ENCODE measurements at regions not wholly inside any gene's neighbourhood (a gene's known extent, or its start where the extent isn't known, plus 50 kb on each side); places are given as distances from the start of the nearest gene placed in this dataset.

DNA sequence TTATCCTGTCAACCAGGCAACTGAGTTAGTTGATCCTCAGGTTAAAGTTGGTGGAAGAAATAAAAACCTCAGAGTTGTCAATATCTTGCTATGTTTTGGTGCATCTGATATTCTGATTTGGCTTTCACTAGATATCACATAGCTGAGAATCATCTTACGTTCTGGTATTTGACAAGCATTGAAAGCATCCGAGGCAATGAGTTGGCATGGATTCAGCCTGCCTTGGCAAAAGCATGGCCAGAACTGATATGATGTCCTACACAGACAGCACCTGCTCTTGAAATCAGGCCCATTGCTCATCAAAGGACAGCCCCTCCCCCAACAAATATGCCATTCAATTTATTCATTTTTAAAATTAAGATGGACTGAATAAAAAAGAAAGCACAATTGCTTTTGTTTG lies 320.7 kb upstream of the ATP2B1 start:
- 33 to 47% methylated on average over 2 of the region's 2 CpGs for WGBS, 2 donors
- intact Hi-C loops (cut with DNase I), result no loop called here
- DNase-seq, result no peak
- TF ChIP-seq POLR2A (IDR thresholded peaks at IDR 0.05) (no peak), CTCF (IDR thresholded peaks at IDR 0.05) (no peak)
- Histone ChIP-seq H3K27ac (no peak overlapping the region), H3K4me3 (no peak overlapping the region), H3K27me3 (no peaks in the 10 kb centered on the region), H3K36me3 (replicated peaks in 1 of 2; ENCODE audit: insufficient read depth in 1 of 2, low read depth in 2 of 2) (no peaks in the 10 kb centered on the region), H3K9me3 (no peaks in the 10 kb centered on the region), H3K4me1 (no peaks in the 10 kb centered on the region)
- ATAC-seq, result no peak

- H3K9me3 ChIP-seq, result no peaks in the 10 kb centered on the region
- no peaks in the 10 kb centered on the region for H3K36me3 ChIP-seq (replicated peaks in 1 of 2; ENCODE audit: insufficient read depth in 1 of 2, low read depth in 2 of 2)
- no peak overlapping the region for H3K4me3 ChIP-seq
- intact Hi-C loops (cut with DNase I), result no loop called here
- no peaks in the 10 kb centered on the region for H3K4me1 ChIP-seq
- ATAC-seq (no peak), DNase-seq (no peak)
- no peak overlapping the region for H3K27ac ChIP-seq
- TF ChIP-seq CTCF (IDR thresholded peaks at IDR 0.05), result no peak
- no peak for TF ChIP-seq POLR2A (IDR thresholded peaks at IDR 0.05)
- no peaks in the 10 kb centered on the region for H3K27me3 ChIP-seq
Observed at GRCh38 chr12:90028635-90029051, 320.0 kb upstream of the ATP2B1 start.

DNA sequence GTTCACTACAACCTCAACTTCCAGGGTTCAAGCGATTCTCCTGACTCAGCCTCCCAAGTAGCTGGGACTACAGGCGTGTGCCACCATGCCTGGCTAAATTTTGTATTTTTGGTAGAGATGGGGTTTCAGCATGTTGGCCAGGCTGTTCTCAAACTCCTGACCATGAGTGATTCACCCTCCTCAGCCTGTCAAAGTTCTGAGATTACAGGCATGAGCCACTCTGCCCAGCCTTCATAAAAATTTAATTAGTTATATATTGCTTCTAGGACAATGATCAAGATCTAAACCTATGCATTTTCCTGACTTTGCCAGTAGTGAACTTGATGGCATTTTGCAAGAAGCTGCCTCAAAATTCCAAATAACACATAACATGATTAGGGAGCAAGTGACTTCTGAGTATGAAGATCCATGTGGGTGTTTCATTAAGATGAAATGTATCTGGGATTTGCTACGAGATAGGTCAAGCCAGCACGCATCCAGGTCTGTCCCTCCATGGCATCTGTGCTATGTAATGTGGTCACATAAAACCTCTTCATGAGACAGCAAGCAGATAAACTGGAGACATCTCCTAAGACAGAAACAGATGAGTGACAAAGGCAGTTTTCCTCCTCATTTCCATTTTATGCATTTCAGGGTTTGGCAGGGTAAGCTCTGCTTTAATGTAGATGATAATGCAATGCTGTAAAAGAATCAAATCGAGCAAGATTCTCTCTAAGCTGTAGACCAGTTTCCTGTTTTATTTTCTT lies 319.4 kb upstream of the ATP2B1 start:
- no peaks in the 10 kb centered on the region for H3K27me3 ChIP-seq
- H3K4me3 ChIP-seq, result no peak overlapping the region
- intact Hi-C loops (cut with DNase I), result no loop called here
- H3K4me1 ChIP-seq, result no peaks in the 10 kb centered on the region
- H3K9me3 ChIP-seq, result no peaks in the 10 kb centered on the region
- 73 to 77% methylated on average over 5 of the region's 5 CpGs for WGBS, 2 donors
- no peaks in the 10 kb centered on the region for H3K36me3 ChIP-seq (replicated peaks in 1 of 2; ENCODE audit: insufficient read depth in 1 of 2, low read depth in 2 of 2)
- no peak for TF ChIP-seq POLR2A (IDR thresholded peaks at IDR 0.05)
- no peak for TF ChIP-seq CTCF (IDR thresholded peaks at IDR 0.05)
- DNase-seq (no peak), ATAC-seq (no peak)
- no peak overlapping the region for H3K27ac ChIP-seq

GRCh38 chr12:90027041-90027440 lies 318.4 kb upstream of the ATP2B1 start:
- H3K36me3 ChIP-seq (replicated peaks in 1 of 2; ENCODE audit: insufficient read depth in 1 of 2, low read depth in 2 of 2), result no peaks in the 10 kb centered on the region
- H3K4me1 ChIP-seq, result no peaks in the 10 kb centered on the region
- H3K4me3 ChIP-seq, result no peak overlapping the region
- no peak overlapping the region for H3K27ac ChIP-seq
- H3K27me3 ChIP-seq, result no peaks in the 10 kb centered on the region
- ATAC-seq (no peak), DNase-seq (no peak)
- intact Hi-C loops (cut with DNase I), result no loop called here
- TF ChIP-seq CTCF (IDR thresholded peaks at IDR 0.05), result no peak
- TF ChIP-seq POLR2A (IDR thresholded peaks at IDR 0.05), result no peak
- no peaks in the 10 kb centered on the region for H3K9me3 ChIP-seq

- Histone ChIP-seq H3K27me3 (no peaks in the 10 kb centered on the region), H3K36me3 (replicated peaks in 1 of 2; ENCODE audit: insufficient read depth in 1 of 2, low read depth in 2 of 2) (no peaks in the 10 kb centered on the region), H3K4me3 (no peak overlapping the region), H3K9me3 (no peaks in the 10 kb centered on the region), H3K27ac (no peak overlapping the region), H3K4me1 (no peaks in the 10 kb centered on the region)
- no peak for TF ChIP-seq CTCF (IDR thresholded peaks at IDR 0.05)
- TF ChIP-seq POLR2A (IDR thresholded peaks at IDR 0.05), result no peak
- intact Hi-C loops (cut with DNase I), result no loop called here
- 82 to 92% methylated on average over 9 of the region's 9 CpGs for WGBS, 2 donors
- no peak for DNase-seq
- ATAC-seq, result no peak
Observed at GRCh38 chr12:90026516-90026915, 317.9 kb upstream of the ATP2B1 start.
